A549 (cell line): ENCODE measurements at regions not wholly inside any gene's neighbourhood (a gene's known extent, or its start where the extent isn't known, plus 50 kb on each side); places are given as distances from the start of the nearest gene placed in this dataset.

Experiments used
- EHF ChIP-seq: fragments of 250-450 bp; sonication (Bioruptor Pico); IDR thresholded peaks from 2 replicates; pipeline ENCODE4 v1.5.0; 2020; ENCODE audit warnings: mild to moderate bottlenecking
- HDAC2 ChIP-seq: fragments of 200-600 bp; sonication (generic); IDR thresholded peaks from 2 replicates; pipeline ENCODE4 v1.6.1; 2016
- MYC ChIP-seq: IDR thresholded peaks from 2 replicates; pipeline ENCODE4 v1.6.1; 2012; ENCODE audit warnings: mild to moderate bottlenecking, inconsistent platforms, low read length, improper control_type of control experiment, borderline replicate concordance
- POLR2A ChIP-seq: IDR thresholded peaks from 2 replicates; pipeline ENCODE4 v1.6.1; 2012; ENCODE audit warnings: mild to moderate bottlenecking, low read length
- TF ChIP-seq, protein P1 (sequence below): fragments of 200-600 bp; sonication (generic); IDR thresholded peaks from 2 replicates; pipeline ENCODE4 v1.6.1; 2016; ENCODE audit warnings: antibody characterized with exemption, mild to moderate bottlenecking, moderate library complexity
- TF ChIP-seq, protein P2 (sequence below): fragments of >200 bp; sonication (Bioruptor Twin); formaldehyde crosslinking; IDR thresholded peaks from 3 replicates; pipeline ENCODE4 v1.5.1; 2016

DNA sequence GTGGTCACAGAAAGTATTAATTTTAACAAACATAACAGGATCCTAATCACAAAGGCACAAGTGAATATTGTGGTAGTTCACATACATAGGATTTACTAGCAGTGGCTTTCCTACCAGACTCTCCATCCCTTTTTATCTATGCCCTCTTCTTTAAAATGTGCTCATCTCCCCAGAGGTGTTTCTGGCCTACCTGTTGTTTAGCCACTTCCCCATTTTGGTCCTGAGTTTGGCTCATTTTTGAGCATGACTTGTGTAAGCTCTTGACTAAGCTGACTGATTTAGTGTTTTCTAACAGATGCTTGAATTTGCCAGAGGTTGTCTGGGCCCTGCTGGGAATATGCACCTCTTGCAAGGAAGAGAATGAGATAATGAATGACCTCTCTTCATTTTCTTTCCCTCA lies 517.7 kb upstream of the CLINT1 start:
- no peak for TF ChIP-seq HDAC2
- no peak for TF ChIP-seq POLR2A
- TF ChIP-seq EHF (CRISPR knock-in tag), result no peak
- TF ChIP-seq MYC, result no peak
- TF ChIP-seq, protein P1, sequence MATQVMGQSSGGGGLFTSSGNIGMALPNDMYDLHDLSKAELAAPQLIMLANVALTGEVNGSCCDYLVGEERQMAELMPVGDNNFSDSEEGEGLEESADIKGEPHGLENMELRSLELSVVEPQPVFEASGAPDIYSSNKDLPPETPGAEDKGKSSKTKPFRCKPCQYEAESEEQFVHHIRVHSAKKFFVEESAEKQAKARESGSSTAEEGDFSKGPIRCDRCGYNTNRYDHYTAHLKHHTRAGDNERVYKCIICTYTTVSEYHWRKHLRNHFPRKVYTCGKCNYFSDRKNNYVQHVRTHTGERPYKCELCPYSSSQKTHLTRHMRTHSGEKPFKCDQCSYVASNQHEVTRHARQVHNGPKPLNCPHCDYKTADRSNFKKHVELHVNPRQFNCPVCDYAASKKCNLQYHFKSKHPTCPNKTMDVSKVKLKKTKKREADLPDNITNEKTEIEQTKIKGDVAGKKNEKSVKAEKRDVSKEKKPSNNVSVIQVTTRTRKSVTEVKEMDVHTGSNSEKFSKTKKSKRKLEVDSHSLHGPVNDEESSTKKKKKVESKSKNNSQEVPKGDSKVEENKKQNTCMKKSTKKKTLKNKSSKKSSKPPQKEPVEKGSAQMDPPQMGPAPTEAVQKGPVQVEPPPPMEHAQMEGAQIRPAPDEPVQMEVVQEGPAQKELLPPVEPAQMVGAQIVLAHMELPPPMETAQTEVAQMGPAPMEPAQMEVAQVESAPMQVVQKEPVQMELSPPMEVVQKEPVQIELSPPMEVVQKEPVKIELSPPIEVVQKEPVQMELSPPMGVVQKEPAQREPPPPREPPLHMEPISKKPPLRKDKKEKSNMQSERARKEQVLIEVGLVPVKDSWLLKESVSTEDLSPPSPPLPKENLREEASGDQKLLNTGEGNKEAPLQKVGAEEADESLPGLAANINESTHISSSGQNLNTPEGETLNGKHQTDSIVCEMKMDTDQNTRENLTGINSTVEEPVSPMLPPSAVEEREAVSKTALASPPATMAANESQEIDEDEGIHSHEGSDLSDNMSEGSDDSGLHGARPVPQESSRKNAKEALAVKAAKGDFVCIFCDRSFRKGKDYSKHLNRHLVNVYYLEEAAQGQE, result no peak
- TF ChIP-seq, protein P2, sequence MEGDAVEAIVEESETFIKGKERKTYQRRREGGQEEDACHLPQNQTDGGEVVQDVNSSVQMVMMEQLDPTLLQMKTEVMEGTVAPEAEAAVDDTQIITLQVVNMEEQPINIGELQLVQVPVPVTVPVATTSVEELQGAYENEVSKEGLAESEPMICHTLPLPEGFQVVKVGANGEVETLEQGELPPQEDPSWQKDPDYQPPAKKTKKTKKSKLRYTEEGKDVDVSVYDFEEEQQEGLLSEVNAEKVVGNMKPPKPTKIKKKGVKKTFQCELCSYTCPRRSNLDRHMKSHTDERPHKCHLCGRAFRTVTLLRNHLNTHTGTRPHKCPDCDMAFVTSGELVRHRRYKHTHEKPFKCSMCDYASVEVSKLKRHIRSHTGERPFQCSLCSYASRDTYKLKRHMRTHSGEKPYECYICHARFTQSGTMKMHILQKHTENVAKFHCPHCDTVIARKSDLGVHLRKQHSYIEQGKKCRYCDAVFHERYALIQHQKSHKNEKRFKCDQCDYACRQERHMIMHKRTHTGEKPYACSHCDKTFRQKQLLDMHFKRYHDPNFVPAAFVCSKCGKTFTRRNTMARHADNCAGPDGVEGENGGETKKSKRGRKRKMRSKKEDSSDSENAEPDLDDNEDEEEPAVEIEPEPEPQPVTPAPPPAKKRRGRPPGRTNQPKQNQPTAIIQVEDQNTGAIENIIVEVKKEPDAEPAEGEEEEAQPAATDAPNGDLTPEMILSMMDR, result no peak
